OCI-LY3 (cell line): ENCODE measurements at regions not wholly inside any gene's neighbourhood (a gene's known extent, or its start where the extent isn't known, plus 50 kb on each side); places are given as distances from the start of the nearest gene placed in this dataset.

Experiments used
- H2AFZ ChIP-seq: fragments of 200-600, 300-600 bp; shearing (Covaris generic); 2 replicates; pipeline ENCODE4 v1.6.0; 2014; ENCODE audit warnings: antibody characterized with exemption, low read depth, low read length
- H3K27ac ChIP-seq: fragments of 200-600, 300-600 bp; sonication (generic); 2 replicates; pipeline ENCODE4 v1.5.1; 2014; ENCODE audit warnings: mild to moderate bottlenecking, low read length, moderate library complexity, mixed read lengths
- H3K27me3 ChIP-seq: fragments of 200-600, 300-600 bp; sonication (generic); 2 replicates; pipeline ENCODE4 v1.6.1; 2014; ENCODE audit warnings: low read depth, low read length, mixed read lengths
- H3K36me3 ChIP-seq: fragments of 200-600, 300-600 bp; sonication (generic); replicated peaks from 2 replicates; pipeline ENCODE3; 2014; ENCODE audit warnings: low read depth, low read length, mixed read lengths
- H3K4me1 ChIP-seq: fragments of 300-600, 200-600 bp; sonication (generic); 2 replicates; pipeline ENCODE4 v1.6.1; 2014; ENCODE audit warnings: low read length, mixed read lengths
- H3K4me2 ChIP-seq: fragments of 200-600, 300-600 bp; sonication (generic); 2 replicates; pipeline ENCODE4 v1.6.1; 2014; ENCODE audit warnings: low read length, mixed read lengths
- H3K4me3 ChIP-seq: fragments of 300-600, 200-600 bp; sonication (generic); 2 replicates; pipeline ENCODE4 v1.5.1; 2014; ENCODE audit warnings: antibody characterized with exemption, mild to moderate bottlenecking, low read length, moderate library complexity
- H3K79me2 ChIP-seq: fragments of 300-600, 200-600 bp; shearing (Covaris generic); 2 replicates; pipeline ENCODE4 v1.6.1; 2014; ENCODE audit warnings: mild to moderate bottlenecking, low read length, mixed read lengths
- H3K9ac ChIP-seq: fragments of 300-600, 200-600 bp; shearing (Covaris generic); 2 replicates; pipeline ENCODE4 v1.6.0; 2014; ENCODE audit warnings: mild to moderate bottlenecking, low read length, moderate library complexity
- H3K9me3 ChIP-seq: fragments of 200-600, 300-600 bp; shearing (Covaris generic); 2 replicates; pipeline ENCODE4 v1.6.1; 2014; ENCODE audit warnings: low read length, mixed read lengths; ENCODE audit not compliant: insufficient read depth
- H4K20me1 ChIP-seq: fragments of 200-600, 300-600 bp; sonication (generic); 2 replicates; pipeline ENCODE4 v1.6.1; 2016; ENCODE audit warnings: low read length, mixed read lengths; ENCODE audit not compliant: insufficient read depth
- EZH2phosphoT487 ChIP-seq: fragments of 200-600 bp; shearing (Covaris generic); IDR thresholded peaks from 2 replicates; pipeline ENCODE4 v1.6.1; 2018; ENCODE audit warnings: antibody characterized with exemption, mixed run types, low read depth
- TF ChIP-seq, protein P1 (sequence below): fragments of 200-600, 300-600 bp; sonication (generic); IDR thresholded peaks from 2 replicates; pipeline ENCODE4 v1.5.1; 2014; ENCODE audit warnings: antibody characterized with exemption, low read length, low read depth

DNA sequence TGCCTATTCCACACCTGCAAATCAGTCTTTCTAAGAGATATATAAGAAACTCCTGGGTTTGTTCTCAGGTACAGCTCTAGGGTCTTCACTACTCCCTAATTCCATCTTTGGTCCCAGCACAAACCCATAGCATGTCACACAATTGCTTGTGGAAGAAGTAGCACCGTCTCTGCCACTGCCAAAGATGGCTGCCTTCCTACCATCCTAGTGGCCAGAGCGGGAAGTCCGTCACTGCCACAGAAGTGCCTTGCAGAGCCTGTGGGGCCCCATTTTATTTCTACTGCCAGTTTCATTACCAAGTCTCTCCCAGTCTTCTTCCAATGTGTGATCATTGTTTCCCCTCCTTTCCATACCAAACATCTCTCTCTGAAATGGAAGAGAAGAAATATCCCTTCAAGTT, 107.6 kb downstream of the CD47 start:
- Histone ChIP-seq H3K27me3 (0 out of 2 replicates have a peak, but pooled peaks cover 3% of the 10 kb centered on the region), H3K9me3 (no peaks in the 10 kb centered on the region), H3K9ac (no peak overlapping the region), H2AFZ (no peak overlapping the region), H3K36me3 (no peaks in the 10 kb centered on the region), H3K27ac (no peak overlapping the region), H3K4me3 (no peak overlapping the region), H3K79me2 (no peaks in the 10 kb centered on the region), H3K4me2 (no peak overlapping the region), H4K20me1 (no peaks in the 10 kb centered on the region), H3K4me1 (peaks cover 18% of the 10 kb centered on the region)
- TF ChIP-seq, protein P1, sequence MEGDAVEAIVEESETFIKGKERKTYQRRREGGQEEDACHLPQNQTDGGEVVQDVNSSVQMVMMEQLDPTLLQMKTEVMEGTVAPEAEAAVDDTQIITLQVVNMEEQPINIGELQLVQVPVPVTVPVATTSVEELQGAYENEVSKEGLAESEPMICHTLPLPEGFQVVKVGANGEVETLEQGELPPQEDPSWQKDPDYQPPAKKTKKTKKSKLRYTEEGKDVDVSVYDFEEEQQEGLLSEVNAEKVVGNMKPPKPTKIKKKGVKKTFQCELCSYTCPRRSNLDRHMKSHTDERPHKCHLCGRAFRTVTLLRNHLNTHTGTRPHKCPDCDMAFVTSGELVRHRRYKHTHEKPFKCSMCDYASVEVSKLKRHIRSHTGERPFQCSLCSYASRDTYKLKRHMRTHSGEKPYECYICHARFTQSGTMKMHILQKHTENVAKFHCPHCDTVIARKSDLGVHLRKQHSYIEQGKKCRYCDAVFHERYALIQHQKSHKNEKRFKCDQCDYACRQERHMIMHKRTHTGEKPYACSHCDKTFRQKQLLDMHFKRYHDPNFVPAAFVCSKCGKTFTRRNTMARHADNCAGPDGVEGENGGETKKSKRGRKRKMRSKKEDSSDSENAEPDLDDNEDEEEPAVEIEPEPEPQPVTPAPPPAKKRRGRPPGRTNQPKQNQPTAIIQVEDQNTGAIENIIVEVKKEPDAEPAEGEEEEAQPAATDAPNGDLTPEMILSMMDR, result no peak
- TF ChIP-seq EZH2phosphoT487, result no peak

DNA sequence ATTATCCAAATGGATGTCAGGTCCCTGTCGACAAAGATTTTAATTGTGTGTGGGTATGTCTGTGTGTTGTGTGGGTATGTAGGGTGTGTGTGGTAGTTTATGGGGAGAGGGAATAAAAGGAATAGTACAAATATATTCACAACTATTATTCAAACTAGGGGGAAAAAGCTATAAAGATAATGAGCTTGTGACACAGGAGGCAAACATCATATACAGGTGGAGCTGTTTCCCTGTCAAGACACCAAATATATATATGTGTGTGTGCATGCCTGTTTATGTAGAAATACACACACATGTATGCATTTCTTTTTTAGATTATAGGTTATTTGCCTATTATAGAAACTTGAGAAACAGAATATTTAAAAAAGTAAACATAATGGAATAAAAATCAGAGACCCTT, 108.7 kb downstream of the CD47 start:
- Histone ChIP-seq H3K9ac (no peak overlapping the region), H3K4me1 (peaks cover 16% of the 10 kb centered on the region), H3K9me3 (no peaks in the 10 kb centered on the region), H3K4me2 (no peak overlapping the region), H3K27me3 (peaks cover 6% of the 10 kb centered on the region; the same call in 1 of the 2 replicates), H3K79me2 (no peaks in the 10 kb centered on the region), H2AFZ (no peak overlapping the region), H4K20me1 (no peaks in the 10 kb centered on the region), H3K27ac (no peak overlapping the region), H3K36me3 (no peaks in the 10 kb centered on the region), H3K4me3 (no peak overlapping the region)
- no peak for TF ChIP-seq EZH2phosphoT487
- TF ChIP-seq, protein P1, result no peak

DNA sequence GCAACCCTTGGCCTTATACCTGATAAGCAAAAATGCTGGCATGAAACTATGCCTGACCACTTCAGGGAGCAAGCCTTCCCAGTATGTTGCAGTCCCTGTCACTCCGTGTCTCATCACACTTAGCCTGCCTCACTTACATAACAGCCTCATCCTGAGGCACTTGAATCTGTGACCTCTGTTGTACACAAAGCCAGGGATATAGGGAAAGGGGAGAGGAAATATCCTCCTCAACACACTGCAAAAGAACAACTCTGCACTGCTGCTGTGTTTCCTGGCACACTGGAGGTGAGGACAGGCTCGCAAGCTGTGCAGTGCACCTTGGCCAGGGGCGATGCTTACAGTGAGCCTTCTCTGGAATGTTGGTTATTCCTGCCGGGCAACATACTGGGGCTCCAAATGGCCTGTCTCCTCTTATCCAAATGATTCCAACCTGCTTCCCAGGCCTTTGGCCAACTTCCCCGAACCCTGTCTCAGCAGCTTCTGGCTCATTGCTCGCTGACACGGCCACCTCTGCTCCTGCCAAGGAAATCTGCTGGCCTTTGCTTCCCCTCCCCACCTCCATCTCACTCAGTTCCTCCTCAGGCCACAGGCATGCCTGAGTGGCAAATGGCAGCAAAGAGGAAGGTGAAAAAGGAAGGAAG, 109.2 kb downstream of the CD47 start:
- H3K4me1 ChIP-seq, result peaks cover 15% of the 10 kb centered on the region
- no peaks in the 10 kb centered on the region for H3K9me3 ChIP-seq
- no peak overlapping the region for H3K9ac ChIP-seq
- H3K4me2 ChIP-seq, result no peak overlapping the region
- no peak overlapping the region for H2AFZ ChIP-seq
- H3K4me3 ChIP-seq, result no peak overlapping the region
- H3K27ac ChIP-seq, result no peak overlapping the region
- no peaks in the 10 kb centered on the region for H4K20me1 ChIP-seq
- H3K36me3 ChIP-seq, result no peaks in the 10 kb centered on the region
- peaks cover 6% of the 10 kb centered on the region; the same call in 1 of the 2 replicates for H3K27me3 ChIP-seq
- no peaks in the 10 kb centered on the region for H3K79me2 ChIP-seq
- TF ChIP-seq EZH2phosphoT487, result no peak
- TF ChIP-seq, protein P1, result no peak

- Histone ChIP-seq H3K79me2 (no peaks in the 10 kb centered on the region), H3K9ac (no peak overlapping the region), H3K27me3 (peaks cover 6% of the 10 kb centered on the region; the same call in 1 of the 2 replicates), H2AFZ (no peak overlapping the region), H3K36me3 (no peaks in the 10 kb centered on the region), H3K4me3 (no peak overlapping the region), H3K4me2 (no peak overlapping the region), H4K20me1 (no peaks in the 10 kb centered on the region), H3K4me1 (no peaks in the 10 kb centered on the region), H3K9me3 (no peaks in the 10 kb centered on the region), H3K27ac (no peak overlapping the region)
- TF ChIP-seq, protein P1, result no peak
- no peak for TF ChIP-seq EZH2phosphoT487
Observed at GRCh38 chr3:107979538-107979937, 111.3 kb downstream of the CD47 start.
